ENCODE measurements at regions not wholly inside any gene's neighbourhood (a gene's known extent, or its start where the extent isn't known, plus 50 kb on each side); places are given as distances from the start of the nearest gene placed in this dataset.
"Not testable (repeated sequence)": the region's sequence is repeated elsewhere in the genome, so short reads cannot be mapped to it uniquely, and the experiment has no call there.

- no peak overlapping the region for H3K4me3 ChIP-seq (ENCODE audit: insufficient read length, low read depth)
- H3K4me1 ChIP-seq (ENCODE audit: insufficient read depth, insufficient read length) = no peaks in the 10 kb centered on the region
- no peaks in the 10 kb centered on the region for H3K36me3 ChIP-seq (ENCODE audit: insufficient read depth, insufficient read length, low read length)
- H3K9me3 ChIP-seq (ENCODE audit: insufficient read depth, low read length) = 0 out of 2 replicates have a peak, but pooled peaks cover 9% of the 10 kb centered on the region
- DNase-seq (ENCODE audit: low read depth, low spot score) = no peak
- no peak overlapping the region for H3K9ac ChIP-seq (ENCODE audit: insufficient read length, low read depth)
- H3K27me3 ChIP-seq (ENCODE audit: insufficient read depth, insufficient read length) = no peaks in the 10 kb centered on the region
- no peak for TF ChIP-seq SUZ12 (IDR thresholded peaks at IDR 0.05; ENCODE audit: extremely low read depth, insufficient read depth, insufficient read length)
- no peak for TF ChIP-seq ZNF274 (IDR thresholded peaks at IDR 0.05; ENCODE audit: low read depth, low read length)
- TF ChIP-seq YY1 (IDR thresholded peaks at IDR 0.05; ENCODE audit: insufficient read depth, insufficient read length) = no peak
These were observed 262.5 kb upstream of the PELI2 start for GRCh38 chr14:55855751-55856150.

- H3K4me1 ChIP-seq (ENCODE audit: insufficient read depth, insufficient read length) = no peaks in the 10 kb centered on the region
- no peak for DNase-seq (ENCODE audit: low read depth, low spot score)
- peaks cover 20% of the 10 kb centered on the region for H3K9me3 ChIP-seq (ENCODE audit: insufficient read depth, low read length)
- H3K27me3 ChIP-seq (ENCODE audit: insufficient read depth, insufficient read length) = no peaks in the 10 kb centered on the region
- H3K36me3 ChIP-seq (ENCODE audit: insufficient read depth, insufficient read length, low read length) = no peaks in the 10 kb centered on the region
- no peak overlapping the region for H3K9ac ChIP-seq (ENCODE audit: insufficient read length, low read depth)
- TF ChIP-seq ZNF274 (IDR thresholded peaks at IDR 0.05; ENCODE audit: low read depth, low read length) (no peak), SUZ12 (IDR thresholded peaks at IDR 0.05; ENCODE audit: extremely low read depth, insufficient read depth, insufficient read length) (no peak), YY1 (IDR thresholded peaks at IDR 0.05; ENCODE audit: insufficient read depth, insufficient read length) (no peak)
- no peak overlapping the region for H3K4me3 ChIP-seq (ENCODE audit: insufficient read length, low read depth)
These were observed 259.6 kb upstream of the PELI2 start for GRCh38 chr14:55858604-55859003.

GRCh38 chr14:55861561-55861960, 256.6 kb upstream of the PELI2 start:
- not testable (repeated sequence) for DNase-seq (ENCODE audit: low read depth, low spot score); H3K4me1 ChIP-seq (ENCODE audit: insufficient read depth, insufficient read length); H3K9ac ChIP-seq (ENCODE audit: insufficient read length, low read depth); H3K4me3 ChIP-seq (ENCODE audit: insufficient read length, low read depth); H3K27me3 ChIP-seq (ENCODE audit: insufficient read depth, insufficient read length); H3K36me3 ChIP-seq (ENCODE audit: insufficient read depth, insufficient read length, low read length)
- H3K9me3 ChIP-seq (ENCODE audit: insufficient read depth, low read length) = peaks cover 35% of the 10 kb centered on the region

DNA sequence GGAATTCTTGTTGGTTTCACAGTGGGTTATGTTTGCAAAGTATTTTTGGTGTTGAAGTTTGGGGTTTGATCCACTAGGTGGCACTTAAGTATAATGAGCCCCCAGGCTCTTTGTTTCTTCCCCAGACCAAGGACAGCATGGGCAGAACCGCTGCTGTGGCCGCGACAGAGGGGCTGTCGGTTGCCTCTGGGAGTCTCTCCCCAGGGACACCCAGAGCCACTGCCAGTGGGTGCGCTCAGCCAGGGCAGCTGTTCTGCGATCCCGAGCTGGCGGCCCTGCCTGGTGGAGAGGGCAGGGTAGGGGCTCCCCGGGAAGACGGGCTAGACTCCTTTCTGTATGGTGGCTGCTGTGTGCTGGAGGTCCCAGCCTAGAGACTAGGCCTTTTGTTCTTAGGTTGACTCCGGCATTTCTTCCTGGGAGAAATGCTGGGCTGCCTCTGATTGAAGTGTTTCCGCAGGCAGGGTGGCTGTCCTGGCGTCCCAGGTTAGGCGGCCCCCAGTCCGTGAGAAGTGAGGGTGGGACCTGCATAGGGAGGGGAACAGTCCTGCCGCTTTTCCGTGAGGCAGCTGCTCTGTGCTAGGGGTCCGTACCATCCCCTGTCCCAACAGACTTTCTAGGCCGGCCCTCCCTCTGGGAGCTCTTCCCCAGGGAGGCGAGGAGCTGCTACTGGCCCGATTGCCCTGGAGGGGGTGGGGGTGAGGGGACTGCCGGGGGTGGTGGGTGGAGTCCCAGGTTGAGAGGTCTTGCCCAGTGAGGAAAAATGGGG, 253.1 kb upstream of the PELI2 start:
- H3K9ac ChIP-seq (ENCODE audit: insufficient read length, low read depth) = no peak overlapping the region
- H3K4me3 ChIP-seq (ENCODE audit: insufficient read length, low read depth) = no peak overlapping the region
- TF ChIP-seq YY1 (IDR thresholded peaks at IDR 0.05; ENCODE audit: insufficient read depth, insufficient read length) (no peak), ZNF274 (IDR thresholded peaks at IDR 0.05; ENCODE audit: low read depth, low read length) (no peak), SUZ12 (IDR thresholded peaks at IDR 0.05; ENCODE audit: extremely low read depth, insufficient read depth, insufficient read length) (no peak)
- peaks cover 30% of the 10 kb centered on the region for H3K9me3 ChIP-seq (ENCODE audit: insufficient read depth, low read length)
- H3K4me1 ChIP-seq (ENCODE audit: insufficient read depth, insufficient read length) = no peaks in the 10 kb centered on the region
- DNase-seq (ENCODE audit: low read depth, low spot score) = peak; percentile 43
- H3K36me3 ChIP-seq (ENCODE audit: insufficient read depth, insufficient read length, low read length) = no peaks in the 10 kb centered on the region
- no peaks in the 10 kb centered on the region for H3K27me3 ChIP-seq (ENCODE audit: insufficient read depth, insufficient read length)

DNA sequence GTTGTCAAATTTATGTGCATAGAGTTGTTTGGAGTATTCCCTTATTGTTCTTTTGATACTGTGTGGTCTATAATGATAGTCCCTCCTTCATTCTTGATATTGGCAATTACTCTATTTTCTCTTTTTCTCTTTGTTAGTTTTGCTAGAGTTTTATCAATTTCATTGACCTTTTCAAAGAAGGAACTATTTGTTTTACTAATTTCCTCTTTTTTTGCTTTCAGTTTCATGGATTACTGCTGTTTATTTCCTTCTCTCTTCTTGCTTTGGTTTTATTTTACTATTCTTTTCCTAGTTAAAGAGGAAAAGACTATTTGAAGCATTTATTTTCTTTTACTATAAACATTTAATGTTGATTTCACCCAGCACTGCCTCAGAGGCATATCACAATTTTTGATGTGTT, 250.9 kb upstream of the PELI2 start:
- no peaks in the 10 kb centered on the region for H3K36me3 ChIP-seq (ENCODE audit: insufficient read depth, insufficient read length, low read length)
- H3K27me3 ChIP-seq (ENCODE audit: insufficient read depth, insufficient read length) = no peaks in the 10 kb centered on the region
- TF ChIP-seq ZNF274 (IDR thresholded peaks at IDR 0.05; ENCODE audit: low read depth, low read length) = no peak
- TF ChIP-seq SUZ12 (IDR thresholded peaks at IDR 0.05; ENCODE audit: extremely low read depth, insufficient read depth, insufficient read length) = no peak
- TF ChIP-seq YY1 (IDR thresholded peaks at IDR 0.05; ENCODE audit: insufficient read depth, insufficient read length) = no peak
- peaks cover 17% of the 10 kb centered on the region for H3K9me3 ChIP-seq (ENCODE audit: insufficient read depth, low read length)
- no peak overlapping the region for H3K9ac ChIP-seq (ENCODE audit: insufficient read length, low read depth)
- no peaks in the 10 kb centered on the region for H3K4me1 ChIP-seq (ENCODE audit: insufficient read depth, insufficient read length)
- DNase-seq (ENCODE audit: low read depth, low spot score) = no peak
- H3K4me3 ChIP-seq (ENCODE audit: insufficient read length, low read depth) = no peak overlapping the region

GRCh38 chr14:55867719-55868118, 250.5 kb upstream of the PELI2 start:
- DNase-seq (ENCODE audit: low read depth, low spot score) = no peak
- no peak overlapping the region for H3K4me3 ChIP-seq (ENCODE audit: insufficient read length, low read depth)
- no peak overlapping the region for H3K9ac ChIP-seq (ENCODE audit: insufficient read length, low read depth)
- peaks cover 17% of the 10 kb centered on the region for H3K9me3 ChIP-seq (ENCODE audit: insufficient read depth, low read length)
- no peaks in the 10 kb centered on the region for H3K4me1 ChIP-seq (ENCODE audit: insufficient read depth, insufficient read length)
- H3K27me3 ChIP-seq (ENCODE audit: insufficient read depth, insufficient read length) = no peaks in the 10 kb centered on the region
- H3K36me3 ChIP-seq (ENCODE audit: insufficient read depth, insufficient read length, low read length) = no peaks in the 10 kb centered on the region
- TF ChIP-seq YY1 (IDR thresholded peaks at IDR 0.05; ENCODE audit: insufficient read depth, insufficient read length) (no peak), SUZ12 (IDR thresholded peaks at IDR 0.05; ENCODE audit: extremely low read depth, insufficient read depth, insufficient read length) (no peak), ZNF274 (IDR thresholded peaks at IDR 0.05; ENCODE audit: low read depth, low read length) (no peak)

GRCh38 chr14:55869397-55870049, 248.7 kb upstream of the PELI2 start:
- H3K4me1 ChIP-seq (ENCODE audit: insufficient read depth, insufficient read length) = no peaks in the 10 kb centered on the region
- H3K36me3 ChIP-seq (ENCODE audit: insufficient read depth, insufficient read length, low read length) = no peaks in the 10 kb centered on the region
- no peak for DNase-seq (ENCODE audit: low read depth, low spot score)
- no peak overlapping the region for H3K9ac ChIP-seq (ENCODE audit: insufficient read length, low read depth)
- no peak overlapping the region for H3K4me3 ChIP-seq (ENCODE audit: insufficient read length, low read depth)
- H3K27me3 ChIP-seq (ENCODE audit: insufficient read depth, insufficient read length) = no peaks in the 10 kb centered on the region
- TF ChIP-seq SUZ12 (IDR thresholded peaks at IDR 0.05; ENCODE audit: extremely low read depth, insufficient read depth, insufficient read length) = no peak
- TF ChIP-seq YY1 (IDR thresholded peaks at IDR 0.05; ENCODE audit: insufficient read depth, insufficient read length) = no peak
- TF ChIP-seq ZNF274 (IDR thresholded peaks at IDR 0.05; ENCODE audit: low read depth, low read length) = no peak
- peaks cover 6% of the 10 kb centered on the region for H3K9me3 ChIP-seq (ENCODE audit: insufficient read depth, low read length)
